ENCODE measurements at regions not wholly inside any gene's neighbourhood (a gene's known extent, or its start where the extent isn't known, plus 50 kb on each side); places are given as distances from the start of the nearest gene placed in this dataset.
"Not testable (repeated sequence)": the region's sequence is repeated elsewhere in the genome, so short reads cannot be mapped to it uniquely, and the experiment has no call there.

GRCh38 chr21:31455506-31455905, 111.4 kb upstream of the TIAM1 start:
- DNase-seq (ENCODE audit: low spot score), result no peak

- DNase-seq (ENCODE audit: low spot score), result no peak
These were observed 106.9 kb upstream of the TIAM1 start for GRCh38 chr21:31450980-31451379.

GRCh38 chr21:31449921-31450535, 106.0 kb upstream of the TIAM1 start:
- DNase-seq (ENCODE audit: low spot score), result no peak

- no peak for DNase-seq (ENCODE audit: low spot score)
These were observed 104.4 kb upstream of the TIAM1 start for GRCh38 chr21:31448496-31448895.

- DNase-seq (ENCODE audit: low spot score), result no peak
These were observed 103.4 kb upstream of the TIAM1 start for GRCh38 chr21:31447505-31447904.

GRCh38 chr21:31446226-31446855, 102.3 kb upstream of the TIAM1 start:
- DNase-seq (ENCODE audit: low spot score), result peak; percentile 41

GRCh38 chr21:31445137-31445536, 101.1 kb upstream of the TIAM1 start:
- DNase-seq (ENCODE audit: low spot score), result no peak

- DNase-seq (ENCODE audit: low spot score), result no peak
These were observed 99.9 kb upstream of the TIAM1 start for GRCh38 chr21:31443736-31444521.

GRCh38 chr21:31442339-31442738, 98.3 kb upstream of the TIAM1 start:
- DNase-seq (ENCODE audit: low spot score), result no peak

- no peak for DNase-seq (ENCODE audit: low spot score)
These were observed 85.4 kb upstream of the TIAM1 start for GRCh38 chr21:31429506-31429905.

- peak; percentile 61 for DNase-seq (ENCODE audit: low spot score)
These were observed 82.3 kb upstream of the TIAM1 start for GRCh38 chr21:31426235-31426797.

GRCh38 chr21:31425138-31425537, 81.1 kb upstream of the TIAM1 start:
- DNase-seq (ENCODE audit: low spot score), result no peak

- DNase-seq (ENCODE audit: low spot score), result no peak
These were observed 80.0 kb upstream of the TIAM1 start for GRCh38 chr21:31424058-31424457.

GRCh38 chr21:31420988-31421387, 76.9 kb upstream of the TIAM1 start:
- DNase-seq (ENCODE audit: low spot score), result no peak

- no peak for DNase-seq (ENCODE audit: low spot score)
These were observed 76.3 kb upstream of the TIAM1 start for GRCh38 chr21:31420354-31420753.

- DNase-seq (ENCODE audit: low spot score), result no peak
These were observed 74.4 kb upstream of the TIAM1 start for GRCh38 chr21:31418377-31419001.

- not testable (repeated sequence) for DNase-seq (ENCODE audit: low spot score)
These were observed 73.2 kb upstream of the TIAM1 start for GRCh38 chr21:31417214-31417613.

- no peak for DNase-seq (ENCODE audit: low spot score)
These were observed 72.4 kb upstream of the TIAM1 start for GRCh38 chr21:31416465-31416864.

- DNase-seq (ENCODE audit: low spot score), result no peak
These were observed 70.4 kb upstream of the TIAM1 start for GRCh38 chr21:31414263-31415000.

GRCh38 chr21:31413698-31414097, 69.6 kb upstream of the TIAM1 start:
- no peak for DNase-seq (ENCODE audit: low spot score)

- peak; percentile 8 for DNase-seq (ENCODE audit: low spot score)
These were observed 66.6 kb upstream of the TIAM1 start for GRCh38 chr21:31410499-31411131.

Data from activated CD4-positive, alpha-beta T cell treated with anti-CD3 and anti-CD28 coated beads, Interleukin-2, Interleukin-4, amounts not matched to agents 100 ng/mL and 50 ng/mL, durations not matched to agents 16 hours and 8 hours (primary cell).